OCI-LY7 (cell line): ENCODE measurements at regions not wholly inside any gene's neighbourhood (a gene's known extent, or its start where the extent isn't known, plus 50 kb on each side); places are given as distances from the start of the nearest gene placed in this dataset.

Experiments
- EZH2phosphoT487 ChIP-seq: fragments of 200-600 bp; sonication (generic); IDR thresholded peaks from 2 replicates; pipeline ENCODE4 v1.6.1; 2018; ENCODE audit warnings: low read depth, borderline replicate concordance, mild to moderate bottlenecking, mixed run types, antibody characterized with exemption, low read length, moderate library complexity, mixed read lengths
- TF ChIP-seq, protein P1 (sequence below): fragments of 200-600 bp; sonication (generic); conservative IDR thresholded peaks from 2 replicates; pipeline ENCODE4 v1.5.1; 2014; ENCODE audit warnings: mild to moderate bottlenecking, antibody characterized with exemption, low read length, moderate library complexity, mixed read lengths

DNA sequence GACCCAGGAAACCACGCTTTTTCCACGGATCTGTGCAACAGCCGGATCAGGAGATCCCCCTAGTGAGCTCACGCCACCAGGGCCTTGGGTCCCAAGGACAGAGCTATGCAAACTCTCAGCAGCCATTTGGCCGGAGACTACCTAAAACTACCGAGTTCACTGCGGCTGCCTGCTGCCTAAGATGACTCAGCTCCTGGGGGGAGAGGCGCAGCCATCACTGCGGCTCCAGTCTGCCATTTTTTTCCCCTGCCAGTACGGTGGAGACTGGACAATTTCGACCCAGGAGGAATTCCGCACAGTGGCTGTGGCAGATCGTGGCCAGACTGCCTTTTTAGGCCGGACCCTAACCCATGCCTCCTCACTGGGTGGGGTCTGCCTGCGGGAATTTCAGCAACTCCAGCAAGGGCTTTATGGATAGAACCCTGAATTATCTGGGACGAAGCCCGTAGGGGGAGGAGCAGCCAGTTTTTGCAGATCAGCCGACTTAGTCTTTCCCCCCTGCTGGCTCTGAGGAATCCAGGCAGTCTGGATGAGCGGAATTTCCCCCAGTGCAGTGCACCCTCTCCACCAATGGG, 424.9 kb upstream of the UBE2E3 start:
- TF ChIP-seq, protein P1, sequence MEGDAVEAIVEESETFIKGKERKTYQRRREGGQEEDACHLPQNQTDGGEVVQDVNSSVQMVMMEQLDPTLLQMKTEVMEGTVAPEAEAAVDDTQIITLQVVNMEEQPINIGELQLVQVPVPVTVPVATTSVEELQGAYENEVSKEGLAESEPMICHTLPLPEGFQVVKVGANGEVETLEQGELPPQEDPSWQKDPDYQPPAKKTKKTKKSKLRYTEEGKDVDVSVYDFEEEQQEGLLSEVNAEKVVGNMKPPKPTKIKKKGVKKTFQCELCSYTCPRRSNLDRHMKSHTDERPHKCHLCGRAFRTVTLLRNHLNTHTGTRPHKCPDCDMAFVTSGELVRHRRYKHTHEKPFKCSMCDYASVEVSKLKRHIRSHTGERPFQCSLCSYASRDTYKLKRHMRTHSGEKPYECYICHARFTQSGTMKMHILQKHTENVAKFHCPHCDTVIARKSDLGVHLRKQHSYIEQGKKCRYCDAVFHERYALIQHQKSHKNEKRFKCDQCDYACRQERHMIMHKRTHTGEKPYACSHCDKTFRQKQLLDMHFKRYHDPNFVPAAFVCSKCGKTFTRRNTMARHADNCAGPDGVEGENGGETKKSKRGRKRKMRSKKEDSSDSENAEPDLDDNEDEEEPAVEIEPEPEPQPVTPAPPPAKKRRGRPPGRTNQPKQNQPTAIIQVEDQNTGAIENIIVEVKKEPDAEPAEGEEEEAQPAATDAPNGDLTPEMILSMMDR: no peak
- TF ChIP-seq EZH2phosphoT487: no peak
